Spleen (tissue), 11 donors: ENCODE measurements at regions not wholly inside any gene's neighbourhood (a gene's known extent, or its start where the extent isn't known, plus 50 kb on each side); places are given as distances from the start of the nearest gene placed in this dataset.

Experiments
- DNase-seq: peaks from one replicate; pipeline ENCODE4 v3.0.0-alpha.2; 2020
- H3K27ac ChIP-seq, 8 donors: fragments of 200-600 bp; sonication (generic) in 7 of 8; 1 replicate in 4 of 8; 2 replicates in 4 of 8; pipeline versions ENCODE4 v1.5.0 to v1.8.0; 2016 to 2021; ENCODE audit warnings: inconsistent platforms in 4 of 8, mild to moderate bottlenecking in 4 of 8, moderate library complexity in 1 of 8
- H3K27me3 ChIP-seq, 7 donors: fragments of 200-600 bp; sonication (generic) in 6 of 7; replicated peaks in 1 of 7; 1 replicate in 4 of 7; 2 replicates in 3 of 7; pipeline versions ENCODE4 v1.5.0 to v1.8.0; 2016 to 2021; ENCODE audit warnings: inconsistent platforms in 3 of 7, mild to moderate bottlenecking in 1 of 7
- H3K36me3 ChIP-seq, 6 donors: fragments of 200-600 bp; sonication (generic) in 5 of 6; 1 replicate in 4 of 6; 2 replicates in 2 of 6; pipeline versions ENCODE4 v1.5.0 to v1.8.0; 2016 to 2021; ENCODE audit warnings: inconsistent platforms in 2 of 6
- H3K4me1 ChIP-seq, 6 donors: fragments of 200-600 bp; sonication (generic) in 5 of 6; 1 replicate in 3 of 6; 2 replicates in 3 of 6; pipeline versions ENCODE4 v1.5.0 to v1.8.0; 2016 to 2021; ENCODE audit warnings: inconsistent platforms in 3 of 6
- H3K4me3 ChIP-seq, 8 donors: fragments of 200-600 bp; sonication (generic) in 7 of 8; 1 replicate in 4 of 8; 2 replicates in 4 of 8; pipeline versions ENCODE4 v1.5.0 to v1.8.0; 2016 to 2021; ENCODE audit warnings: inconsistent platforms in 4 of 8, mild to moderate bottlenecking in 4 of 8, moderate library complexity in 2 of 8
- H3K9me3 ChIP-seq, 8 donors: fragments of 200-600 bp; sonication (generic) in 7 of 8; 1 replicate in 4 of 8; 2 replicates in 4 of 8; pipeline versions ENCODE4 v1.5.0 to v1.8.0; 2016 to 2021; ENCODE audit warnings: inconsistent platforms in 4 of 8
- CTCF ChIP-seq, 11 experiments: fragments of 200-600 bp in 7 of 11; fragments of 450-650 bp in 4 of 11; sonication (generic) in 4 of 11; IDR thresholded peaks in 8 of 11; conservative IDR thresholded peaks in 3 of 11; 1 replicate in 7 of 11; 2 replicates in 4 of 11; pipeline versions ENCODE4 v1.4.0 to v1.8.0; 2016 to 2021; ENCODE audit warnings: antibody characterized with exemption in 11 of 11, inconsistent platforms in 4 of 11, mild to moderate bottlenecking in 1 of 11
- POLR2A ChIP-seq, 3 donors: fragments of 450-650 bp; IDR thresholded peaks; one replicate each; pipeline ENCODE4 v1.5.1; 2017; ENCODE audit warnings: antibody characterized with exemption in 3 of 3, mild to moderate bottlenecking in 1 of 3
- POLR2AphosphoS5 ChIP-seq, 3 donors: sonication (generic); formaldehyde crosslinking; IDR thresholded peaks; one replicate each; pipeline ENCODE4 v1.5.1; 2017; ENCODE audit warnings: antibody characterized with exemption in 3 of 3
- WGBS, 5 donors: extraction: QIAGEN DNeasy Blood & Tissue Kit in 3 of 5; methylation state at CpG; one replicate each; pipeline versions ENCODE4 v1.1.5 to v1.1.7; 2013 to 2018; 5-methylcytosine and 5-hydroxymethylcytosine counted together
- intact Hi-C: fragments of 100-400 bp; cut with DNase I; formaldehyde crosslinking; loops from one replicate; pipeline ENCODE4 v1.15.0; 2023; ENCODE audit warnings: low total_unique reads
- donor health status: healthy with polysubstance abuse.
- donor health status: DM: no; HTN: no; CAD: no; lungs with moderate emphysema.
- donor health status: DM: no; HTN: no; CAD: no.
- donor health status: Bipolar disorder and iron deficiency.
- donor health status: healthy.
- donor health status: DM: no; HTN: no; CAD: no.
- donor health status: DM: yes; HTN: yes; CAD: no.

- no peak for DNase-seq
- peaks cover 0 to 11% (median 3%) of the 10 kb centered on the region in 8 donors for H3K9me3 ChIP-seq
- H3K27ac ChIP-seq, result no peak overlapping the region
- H3K4me1 ChIP-seq, result peaks cover 0 to 17% (median 6%) of the 10 kb centered on the region in 6 donors
- peaks cover 0 to 5% (median 0%) of the 10 kb centered on the region in 7 donors for H3K27me3 ChIP-seq
- intact Hi-C loops, result no loop called here
- no peak overlapping the region for H3K4me3 ChIP-seq
- no peaks in the 10 kb centered on the region for H3K36me3 ChIP-seq
- TF ChIP-seq CTCF (IDR thresholded peaks at IDR 0.05 in 8 of 11, conservative IDR thresholded peaks at IDR 0.05 in 3 of 11) (no peak), POLR2AphosphoS5 (IDR thresholded peaks at IDR 0.05) (no peak), POLR2A (IDR thresholded peaks at IDR 0.05) (no peak)
These were observed 493.0 kb downstream of the MN1 start for GRCh38 chr22:27308513-27308912.

GRCh38 chr22:27309697-27310096 is 491.9 kb downstream of the MN1 start:
- H3K4me3 ChIP-seq, result no peak overlapping the region
- no peak overlapping the region for H3K27ac ChIP-seq
- H3K4me1 ChIP-seq, result peaks cover 0 to 17% (median 6%) of the 10 kb centered on the region in 6 donors
- WGBS, 5 donors, result 25 to 74% (median 71%) methylated on average over 2 of the region's 2 CpGs
- TF ChIP-seq POLR2AphosphoS5 (IDR thresholded peaks at IDR 0.05) (no peak), POLR2A (IDR thresholded peaks at IDR 0.05) (no peak), CTCF (IDR thresholded peaks at IDR 0.05 in 8 of 11, conservative IDR thresholded peaks at IDR 0.05 in 3 of 11) (no peak)
- no peak for DNase-seq
- no peaks in the 10 kb centered on the region for H3K36me3 ChIP-seq
- intact Hi-C loops, result no loop called here
- peaks cover 0 to 5% (median 0%) of the 10 kb centered on the region in 7 donors for H3K27me3 ChIP-seq
- H3K9me3 ChIP-seq, result peaks cover 0 to 11% (median 3%) of the 10 kb centered on the region in 8 donors

- WGBS, 5 donors, result 66 to 89% (median 80%) methylated on average over 19 to 30 of the region's 30 CpGs
- peaks cover 0 to 11% (median 3%) of the 10 kb centered on the region in 8 donors for H3K9me3 ChIP-seq
- H3K27ac ChIP-seq, result no peak overlapping the region
- no peak for DNase-seq
- H3K4me3 ChIP-seq, result no peak overlapping the region
- TF ChIP-seq POLR2AphosphoS5 (IDR thresholded peaks at IDR 0.05) (no peak), CTCF (IDR thresholded peaks at IDR 0.05 in 8 of 11, conservative IDR thresholded peaks at IDR 0.05 in 3 of 11) (no peak), POLR2A (IDR thresholded peaks at IDR 0.05) (no peak)
- H3K4me1 ChIP-seq, result peaks cover 0 to 17% (median 6%) of the 10 kb centered on the region in 6 donors
- intact Hi-C loops, result no loop called here
- H3K27me3 ChIP-seq, result peaks cover 0 to 5% (median 0%) of the 10 kb centered on the region in 7 donors
- H3K36me3 ChIP-seq, result no peaks in the 10 kb centered on the region
These were observed 490.4 kb downstream of the MN1 start for GRCh38 chr22:27310966-27311697.

GRCh38 chr22:27311698-27312550 is 489.6 kb downstream of the MN1 start:
- intact Hi-C loops, result no loop called here
- H3K4me3 ChIP-seq, result no peak overlapping the region
- H3K9me3 ChIP-seq, result peaks cover 0 to 11% (median 3%) of the 10 kb centered on the region in 8 donors
- DNase-seq, result no peak
- peaks cover 0 to 5% (median 0%) of the 10 kb centered on the region in 7 donors for H3K27me3 ChIP-seq
- no peak for TF ChIP-seq CTCF (IDR thresholded peaks at IDR 0.05 in 8 of 11, conservative IDR thresholded peaks at IDR 0.05 in 3 of 11)
- TF ChIP-seq POLR2AphosphoS5 (IDR thresholded peaks at IDR 0.05), result no peak
- TF ChIP-seq POLR2A (IDR thresholded peaks at IDR 0.05), result no peak
- WGBS, 5 donors, result 46 to 57% (median 56%) methylated on average over 16 of the region's 16 CpGs
- H3K27ac ChIP-seq, result no peak overlapping the region
- H3K36me3 ChIP-seq, result no peaks in the 10 kb centered on the region
- H3K4me1 ChIP-seq, result peaks cover 0 to 17% (median 6%) of the 10 kb centered on the region in 6 donors
